H1 (cell line): ENCODE measurements at regions not wholly inside any gene's neighbourhood (a gene's known extent, or its start where the extent isn't known, plus 50 kb on each side); places are given as distances from the start of the nearest gene placed in this dataset.

Source experiments
- CTCF ChIA-PET: fragments of 300-600 bp; sonication (Branson Sonifier 250); formaldehyde crosslinking; loops from one replicate; lab custom pipeline; 2021; ENCODE audit not compliant: partially characterized antibody; lab: Charles Lee
- POLR2A ChIA-PET: fragments of 300-600 bp; sonication (Branson Sonifier 250); formaldehyde crosslinking; loops from one replicate; lab custom pipeline; 2021; ENCODE audit warnings: inconsistent platforms; ENCODE audit not compliant: partially characterized antibody; lab: Charles Lee
- DNase-seq, 2 experiments: peaks; one replicate each; pipeline versions ENCODE4 v3.0.0 to v3.0.0-alpha.2; 2010 to 2022; ENCODE audit warnings: low spot score in 2 of 2, low read depth in 1 of 2, mixed read lengths in 1 of 2
- FAIRE-seq: peaks from 2 replicates; lab custom pipeline; 2011; peaks lifted over from hg19 to GRCh38; lab: Jason Lieb, UNC
- H2AFZ ChIP-seq: 2 replicates; pipeline ENCODE4 v1.8.1; 2012; ENCODE audit warnings: low read length, inconsistent platforms
- H2AK5ac ChIP-seq: 2 replicates; pipeline ENCODE4 v1.6.1; 2013; ENCODE audit warnings: low read depth, low read length
- H2BK120ac ChIP-seq: replicated peaks from 2 replicates; pipeline ENCODE3; 2013; ENCODE audit warnings: low read depth, low read length, inconsistent platforms
- H2BK12ac ChIP-seq: 2 replicates; pipeline ENCODE4 v1.6.1; 2013; ENCODE audit warnings: low read depth, low read length
- H2BK15ac ChIP-seq: 2 replicates; pipeline ENCODE4 v1.6.1; 2013; ENCODE audit warnings: low read length
- H2BK20ac ChIP-seq: 2 replicates; pipeline ENCODE4 v1.6.1; 2013; ENCODE audit warnings: low read length
- H2BK5ac ChIP-seq: 2 replicates; pipeline ENCODE4 v1.6.1; 2013; ENCODE audit warnings: low read depth, low read length
- H3K14ac ChIP-seq: 2 replicates; pipeline ENCODE4 v1.6.1; 2013; ENCODE audit warnings: inconsistent platforms; ENCODE audit not compliant: insufficient read length
- H3K18ac ChIP-seq: 2 replicates; pipeline ENCODE4 v1.6.1; 2013; ENCODE audit warnings: low read length; ENCODE audit errors: extremely low read depth
- H3K23ac ChIP-seq: 2 replicates; pipeline ENCODE4 v1.6.1; 2013; ENCODE audit warnings: inconsistent platforms; ENCODE audit not compliant: insufficient read length
- H3K23me2 ChIP-seq: 2 replicates; pipeline ENCODE4 v1.6.1; 2013; ENCODE audit warnings: low read depth, low read length
- H3K27ac ChIP-seq: 2 replicates; pipeline ENCODE4 v1.6.1; 2011; ENCODE audit warnings: low read depth, low read length, inconsistent platforms
- H3K27me3 ChIP-seq, 4 experiments: replicated peaks in 1 of 4; 1 replicate in 1 of 4; 2 replicates in 3 of 4; pipeline versions ENCODE4 v1.6.1 to v1.8.1; 2011 to 2013; ENCODE audit warnings: low read length in 3 of 4, mild to moderate bottlenecking in 3 of 4, inconsistent platforms in 2 of 4, mixed read lengths in 2 of 4, moderate library complexity in 1 of 4; ENCODE audit not compliant: control insufficient read depth in 3 of 4, insufficient read depth in 3 of 4; ENCODE audit errors: extremely low read depth in 1 of 4
- H3K36me3 ChIP-seq, 4 experiments: 2 replicates each; pipeline versions ENCODE4 v1.6.1 to v1.8.1; 2011 to 2013; ENCODE audit warnings: mild to moderate bottlenecking in 4 of 4, low read length in 3 of 4, moderate library complexity in 2 of 4, control low read depth in 1 of 4, inconsistent platforms in 1 of 4; ENCODE audit not compliant: insufficient read depth in 4 of 4, control insufficient read depth in 2 of 4
- H3K4ac ChIP-seq: replicated peaks from 2 replicates; pipeline ENCODE3; 2013; ENCODE audit warnings: low read length, low read depth, mixed read lengths, inconsistent platforms; ENCODE audit not compliant: insufficient read length
- H3K4me1 ChIP-seq, 4 experiments: replicated peaks in 1 of 4; 1 replicate in 1 of 4; 2 replicates in 3 of 4; pipeline versions ENCODE4 v1.6.1 to v1.8.1; 2011 to 2013; ENCODE audit warnings: low read length in 3 of 4, inconsistent platforms in 2 of 4, mixed read lengths in 1 of 4; ENCODE audit not compliant: insufficient read depth in 4 of 4, control insufficient read depth in 3 of 4
- H3K4me2 ChIP-seq, 2 experiments: 2 replicates each; pipeline versions ENCODE4 v1.6.1 to v1.8.1; 2011 to 2013; ENCODE audit warnings: low read depth in 2 of 2, low read length in 2 of 2, control low read depth in 1 of 2, inconsistent platforms in 1 of 2, mild to moderate bottlenecking in 1 of 2; ENCODE audit not compliant: insufficient read depth in 1 of 2
- H3K4me3 ChIP-seq, 4 experiments: fragments of 200-600, 300-600 bp in 1 of 4; sonication (generic), shearing (Covaris generic), sonication (Bioruptor Twin) in 1 of 4; 2 replicates each; pipeline versions ENCODE4 v1.5.1 to v1.8.1; 2011 to 2016; ENCODE audit warnings: low read length in 4 of 4, low read depth in 3 of 4, control low read depth in 2 of 4, inconsistent platforms in 2 of 4, mild to moderate bottlenecking in 2 of 4, mixed read lengths in 1 of 4, moderate library complexity in 1 of 4; ENCODE audit not compliant: insufficient read depth in 2 of 4; ENCODE audit errors: extremely low read depth in 1 of 4
- H3K56ac ChIP-seq: replicated peaks from 2 replicates; pipeline ENCODE3; 2013; ENCODE audit warnings: low read depth, mild to moderate bottlenecking, mixed read lengths, low read length, inconsistent platforms; ENCODE audit not compliant: insufficient read length
- H3K79me1 ChIP-seq: 2 replicates; pipeline ENCODE4 v1.6.1; 2013; ENCODE audit warnings: low read depth, low read length, control low read depth
- H3K79me2 ChIP-seq, 2 experiments: 2 replicates each; pipeline versions ENCODE4 v1.6.1 to v1.8.1; 2012 to 2013; ENCODE audit warnings: low read length in 2 of 2, mild to moderate bottlenecking in 2 of 2, inconsistent platforms in 1 of 2; ENCODE audit not compliant: insufficient read depth in 2 of 2, control insufficient read depth in 1 of 2
- H3K9ac ChIP-seq, 4 experiments: replicated peaks in 1 of 4; 1 replicate in 1 of 4; 2 replicates in 3 of 4; pipeline versions ENCODE4 v1.6.1 to v1.8.1; 2011 to 2013; ENCODE audit warnings: low read depth in 3 of 4, low read length in 3 of 4, control low read depth in 2 of 4, mild to moderate bottlenecking in 2 of 4, moderate library complexity in 2 of 4, inconsistent platforms in 1 of 4; ENCODE audit errors: extremely low read depth in 1 of 4
- H3K9me3 ChIP-seq, 2 experiments: 2 replicates each; pipeline versions ENCODE4 v1.6.1 to v1.8.1; 2012 to 2013; ENCODE audit warnings: mild to moderate bottlenecking in 2 of 2, moderate library complexity in 2 of 2, control low read depth in 1 of 2, inconsistent platforms in 1 of 2, low read depth in 1 of 2, low read length in 1 of 2, mixed read lengths in 1 of 2; ENCODE audit not compliant: insufficient read depth in 2 of 2
- H4K20me1 ChIP-seq, 2 experiments: replicated peaks in 1 of 2; 2 replicates each; pipeline versions ENCODE3 to v1.8.1; 2011 to 2013; ENCODE audit warnings: inconsistent platforms in 2 of 2, low read length in 2 of 2, mild to moderate bottlenecking in 1 of 2; ENCODE audit not compliant: insufficient read depth in 2 of 2, control insufficient read depth in 1 of 2
- H4K5ac ChIP-seq: 2 replicates; pipeline ENCODE4 v1.6.1; 2013; ENCODE audit warnings: low read length, low read depth, mixed read lengths, inconsistent platforms; ENCODE audit not compliant: insufficient read length
- H4K8ac ChIP-seq: 2 replicates; pipeline ENCODE4 v1.8.0; 2013; ENCODE audit warnings: mild to moderate bottlenecking, moderate library complexity, low read length, inconsistent platforms; ENCODE audit not compliant: insufficient read depth; ENCODE audit errors: extremely low read depth
- H4K91ac ChIP-seq: replicated peaks from 2 replicates; pipeline ENCODE3; 2013; ENCODE audit warnings: low read length, mixed read lengths, inconsistent platforms; ENCODE audit not compliant: insufficient read length
- GABPA ChIP-seq: IDR thresholded peaks from 2 replicates; pipeline ENCODE4 v1.6.1; 2011; ENCODE audit warnings: mild to moderate bottlenecking, low read length, moderate library complexity, borderline replicate concordance; ENCODE audit not compliant: insufficient read depth
- GTF2F1 ChIP-seq: IDR thresholded peaks from 2 replicates; pipeline ENCODE4 v1.6.1; 2012; ENCODE audit warnings: low read depth, low read length, improper control_type of control experiment, borderline replicate concordance
- HDAC2 ChIP-seq, 2 experiments: fragments of 300-600 bp in 1 of 2; sonication (generic) in 1 of 2; IDR thresholded peaks; 2 replicates each; pipeline ENCODE4 v1.6.1; 2011 to 2012; ENCODE audit warnings: low read depth in 2 of 2, low read length in 2 of 2, mild to moderate bottlenecking in 2 of 2, moderate library complexity in 2 of 2, borderline replicate concordance in 1 of 2, inconsistent platforms in 1 of 2
- MAFK ChIP-seq: IDR thresholded peaks from 2 replicates; pipeline ENCODE4 v1.6.1; 2012; ENCODE audit warnings: low read depth, mild to moderate bottlenecking, improper control_type of control experiment, low read length
- POU5F1 ChIP-seq: IDR thresholded peaks from 2 replicates; pipeline ENCODE4 v1.6.1; 2011; ENCODE audit warnings: low read depth, mild to moderate bottlenecking, low read length, moderate library complexity
- RNF2 ChIP-seq: fragments of 200-900, 300-1000 bp; sonication (generic); IDR thresholded peaks from 2 replicates; pipeline ENCODE4 v1.7.1; 2016; ENCODE audit warnings: borderline replicate concordance, low read depth, mild to moderate bottlenecking, antibody characterized with exemption, low read length; ENCODE audit not compliant: poor library complexity, severe bottlenecking; ENCODE audit errors: missing control alignments
- SP1 ChIP-seq: IDR thresholded peaks from 2 replicates; pipeline ENCODE4 v1.6.1; 2011; ENCODE audit warnings: low read depth, low read length
- SP2 ChIP-seq: IDR thresholded peaks from 2 replicates; pipeline ENCODE4 v1.6.1; 2012; ENCODE audit warnings: mild to moderate bottlenecking, low read length, inconsistent platforms
- TCF12 ChIP-seq: IDR thresholded peaks from 2 replicates; pipeline ENCODE4 v1.6.1; 2011; ENCODE audit warnings: low read depth, mild to moderate bottlenecking, low read length
- WGBS, 2 experiments: shearing (Covaris generic) in 1 of 2; methylation state at CpG; one replicate each; pipeline versions ENCODE4 v1.1.6 to v1.1.7; 2013 to 2015; ENCODE audit warnings: low lambda C conversion rate in 2 of 2, mixed read lengths in 2 of 2, inconsistent platforms in 1 of 2, low coverage in 1 of 2, missing lambda C conversion rate in 1 of 2; ENCODE audit not compliant: insufficient replicate concordance in 2 of 2, insufficient coverage in 1 of 2, insufficient read length in 1 of 2; ENCODE audit errors: extremely low coverage in 1 of 2, missing lambda C conversion rate in 1 of 2; 5-methylcytosine and 5-hydroxymethylcytosine counted together

- CTCF ChIA-PET, result no interaction called here
Observed at GRCh38 chr2:78120275-78120674, 598.1 kb upstream of the LRRTM4 start.

More at GRCh38 chr2:78120275-78120674, 598.1 kb upstream of the LRRTM4 start:
- DNase-seq (no peak), FAIRE-seq (no peak)
- no peak overlapping the region for H2BK20ac ChIP-seq
- H2AFZ ChIP-seq, result no peak overlapping the region
- H3K18ac ChIP-seq, result no peak overlapping the region
- no peak overlapping the region for H4K8ac ChIP-seq
- H3K79me1 ChIP-seq, result no peaks in the 10 kb centered on the region
- H3K23ac ChIP-seq, result no peak overlapping the region
- no peak overlapping the region for H3K56ac ChIP-seq
- no peak for TF ChIP-seq RNF2
- no peak for TF ChIP-seq SP1
- no peak for TF ChIP-seq TCF12
- TF ChIP-seq SP2, result no peak
- no peak for TF ChIP-seq HDAC2 (IDR thresholded peaks at IDR 0.05; ENCODE audit: borderline replicate concordance in 1 of 2, low read depth in 2 of 2, low read length in 2 of 2)
- TF ChIP-seq GTF2F1, result no peak
- TF ChIP-seq MAFK, result no peak
- TF ChIP-seq POU5F1, result no peak
- TF ChIP-seq GABPA, result no peak
- no peak overlapping the region for H3K14ac ChIP-seq
- H3K27me3 ChIP-seq, result no peaks in the 10 kb centered on the region
- no peak overlapping the region for H3K4ac ChIP-seq
- H3K23me2 ChIP-seq, result no peaks in the 10 kb centered on the region
- H3K4me3 ChIP-seq, result no peak overlapping the region
- POLR2A ChIA-PET, result no interaction called here
- 91% methylated on average over 2 of the region's 2 CpGs; no CpG with 5 or more reads in 1 of the 2 experiments for WGBS, 2 experiments
- no peak overlapping the region for H2AK5ac ChIP-seq
- H2BK12ac ChIP-seq, result no peak overlapping the region
- H2BK5ac ChIP-seq, result no peak overlapping the region
- no peak overlapping the region for H3K9ac ChIP-seq
- no peaks in the 10 kb centered on the region for H3K4me1 ChIP-seq
- no peak overlapping the region for H2BK15ac ChIP-seq
- no peaks in the 10 kb centered on the region for H3K79me2 ChIP-seq
- no peak overlapping the region for H2BK120ac ChIP-seq
- no peaks in the 10 kb centered on the region for H4K20me1 ChIP-seq
- H4K91ac ChIP-seq, result no peak overlapping the region
- H3K4me2 ChIP-seq, result no peak overlapping the region
- H3K9me3 ChIP-seq, result no peaks in the 10 kb centered on the region
- no peak overlapping the region for H3K27ac ChIP-seq
- no peaks in the 10 kb centered on the region for H3K36me3 ChIP-seq
- H4K5ac ChIP-seq, result no peak overlapping the region
